GM04503 (cell line): ENCODE measurements at regions not wholly inside any gene's neighbourhood (a gene's known extent, or its start where the extent isn't known, plus 50 kb on each side); places are given as distances from the start of the nearest gene placed in this dataset.
"Not testable (repeated sequence)": the region's sequence is repeated elsewhere in the genome, so short reads cannot be mapped to it uniquely, and the experiment has no call there.

Experiments
- DNase-seq: peaks from one replicate; pipeline ENCODE4 v3.0.0-alpha.2; 2012; ENCODE audit warnings: low read depth

GRCh38 chr6:57985734-57986133 lies 668.3 kb downstream of the PRIM2 start:
- DNase-seq = not testable (repeated sequence)

GRCh38 chr6:57986584-57986983 lies 669.2 kb downstream of the PRIM2 start:
- not testable (repeated sequence) for DNase-seq

DNA sequence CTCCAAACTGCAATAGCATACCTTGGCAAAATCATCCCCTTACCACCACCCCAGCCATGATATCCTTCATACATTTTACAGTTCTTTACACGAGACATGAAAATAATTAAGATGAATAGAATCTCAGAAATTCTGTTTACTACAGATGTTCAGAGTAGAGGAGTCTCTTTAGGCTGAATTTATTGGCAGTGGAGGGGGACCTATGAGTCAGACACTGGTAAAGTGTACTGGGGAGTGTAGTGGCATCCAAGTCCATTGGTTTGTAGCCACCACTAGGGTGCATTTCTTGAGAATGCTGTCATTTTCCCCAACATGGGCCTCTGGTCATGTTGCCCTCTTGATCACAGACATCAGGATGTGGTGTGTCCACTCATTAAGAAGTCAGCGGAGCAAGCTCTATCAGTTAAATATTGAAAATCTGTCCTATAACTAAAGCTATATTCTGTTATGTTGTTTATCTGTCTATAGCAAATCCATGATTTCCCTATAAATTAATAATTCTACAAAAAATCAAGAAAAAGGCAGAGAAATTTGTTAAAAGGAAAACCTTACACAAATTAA lies 672.2 kb downstream of the PRIM2 start:
- not testable (repeated sequence) for DNase-seq

DNA sequence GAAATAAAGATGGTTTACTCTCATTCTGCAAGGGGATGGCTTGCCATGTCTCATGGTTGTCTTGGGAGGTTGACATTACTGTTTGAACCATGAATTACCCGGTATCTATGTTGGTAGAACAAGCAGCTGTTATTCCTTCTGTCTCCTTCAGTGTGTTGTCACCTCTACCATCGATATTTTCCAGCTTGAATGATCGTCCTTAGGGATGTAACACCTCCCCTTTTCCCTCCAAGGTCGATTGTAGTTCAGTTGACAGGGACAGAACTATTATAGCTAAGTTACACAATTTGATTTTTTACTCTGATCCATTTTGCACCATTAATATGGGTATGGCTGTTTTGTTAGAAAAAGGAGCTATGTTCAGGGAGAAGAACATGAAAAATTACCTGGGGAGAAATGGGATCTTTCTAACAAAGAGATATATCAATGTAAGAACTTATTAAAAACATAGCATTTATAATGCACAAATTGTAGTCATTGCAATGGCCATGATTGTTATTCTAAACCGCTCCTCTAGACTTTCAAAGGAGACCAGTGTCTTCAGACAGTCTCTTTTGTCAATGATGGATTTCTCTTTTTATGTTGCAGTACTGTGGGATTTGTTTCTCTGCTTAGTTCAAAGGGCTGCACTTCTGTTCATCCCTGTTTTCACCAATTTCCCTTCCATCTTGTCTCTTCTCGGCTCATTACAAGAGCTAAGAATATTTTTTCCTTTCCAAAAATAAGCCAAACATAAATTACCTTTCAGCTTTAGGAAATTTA lies 681.6 kb downstream of the PRIM2 start:
- DNase-seq = not testable (repeated sequence)

DNA sequence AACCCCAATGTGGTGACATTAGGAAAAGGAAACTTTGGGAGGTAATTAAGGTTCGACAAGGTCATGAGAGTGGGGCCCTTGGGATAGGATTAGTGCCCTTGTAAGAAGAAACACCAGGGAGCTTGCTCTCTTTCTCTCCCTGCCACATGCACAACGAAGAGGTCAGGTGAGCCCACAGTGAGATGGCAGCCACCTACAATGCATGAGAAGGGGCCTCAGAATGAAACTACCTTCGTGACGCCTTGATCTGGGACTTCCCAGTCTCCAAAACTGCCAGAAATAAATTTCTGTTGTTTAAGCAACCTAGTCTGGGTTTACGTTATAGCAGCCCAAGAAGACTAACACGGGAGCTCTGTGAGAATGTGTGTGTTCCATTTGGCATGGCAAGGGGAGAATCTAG lies 682.8 kb downstream of the PRIM2 start:
- not testable (repeated sequence) for DNase-seq

- not testable (repeated sequence) for DNase-seq
These were observed 686.2 kb downstream of the PRIM2 start for GRCh38 chr6:58003417-58004167.

DNA sequence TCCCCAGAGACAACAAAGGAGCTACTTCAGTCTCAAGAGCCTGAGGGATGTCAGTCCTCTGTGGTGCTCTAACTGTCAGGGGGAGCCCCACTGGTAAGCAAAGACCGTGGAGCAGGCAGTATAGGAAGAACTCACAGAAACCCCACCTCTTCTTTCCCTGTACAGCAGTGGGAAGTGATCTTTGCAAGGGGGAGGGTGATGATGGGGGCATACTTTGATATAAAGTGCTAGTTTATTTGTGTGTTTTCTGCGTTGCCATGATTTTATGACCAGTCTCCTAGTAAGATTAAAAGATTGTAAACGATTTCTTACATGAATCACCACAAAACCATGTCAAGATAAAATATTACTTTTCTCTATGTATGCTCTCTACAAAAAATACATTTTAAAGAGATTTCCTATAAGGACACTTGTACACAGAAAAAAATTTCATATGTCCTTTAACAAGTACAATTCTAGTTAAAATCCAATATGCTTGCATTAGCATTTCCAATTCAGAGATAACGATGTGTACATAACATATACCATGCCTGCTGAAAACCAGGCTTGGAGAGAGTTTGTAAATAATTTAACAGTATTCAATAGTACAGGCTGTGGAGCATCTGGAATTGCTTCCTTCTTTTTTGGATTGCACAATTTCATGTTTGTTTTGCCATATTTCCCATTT lies 690.0 kb downstream of the PRIM2 start:
- DNase-seq = not testable (repeated sequence)

- not testable (repeated sequence) for DNase-seq
These were observed 690.5 kb downstream of the PRIM2 start for GRCh38 chr6:58008001-58008335.

GRCh38 chr6:58011954-58012600 lies 694.6 kb downstream of the PRIM2 start:
- DNase-seq = not testable (repeated sequence)

GRCh38 chr6:58016614-58017013 lies 699.2 kb downstream of the PRIM2 start:
- DNase-seq = not testable (repeated sequence)

DNA sequence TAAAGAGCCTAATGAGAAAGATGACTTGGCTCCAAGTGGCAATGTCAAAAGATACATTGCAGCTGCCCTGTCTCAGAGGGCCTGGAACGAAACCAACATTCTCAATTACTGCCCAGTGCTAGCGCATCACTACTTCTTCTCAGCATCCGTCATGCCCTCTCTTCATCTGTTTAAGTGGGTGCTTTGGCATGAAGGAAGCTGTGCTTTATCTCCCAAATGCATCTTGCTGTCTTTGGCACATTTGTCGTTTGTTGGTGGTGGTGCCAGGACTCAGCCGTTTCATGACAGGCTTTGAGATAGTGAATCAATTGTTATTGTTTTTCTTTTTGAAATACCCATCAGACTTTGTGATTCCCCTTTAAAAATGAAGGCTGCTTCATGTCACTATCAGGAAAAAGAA lies 710.8 kb downstream of the PRIM2 start:
- DNase-seq = not testable (repeated sequence)

DNA sequence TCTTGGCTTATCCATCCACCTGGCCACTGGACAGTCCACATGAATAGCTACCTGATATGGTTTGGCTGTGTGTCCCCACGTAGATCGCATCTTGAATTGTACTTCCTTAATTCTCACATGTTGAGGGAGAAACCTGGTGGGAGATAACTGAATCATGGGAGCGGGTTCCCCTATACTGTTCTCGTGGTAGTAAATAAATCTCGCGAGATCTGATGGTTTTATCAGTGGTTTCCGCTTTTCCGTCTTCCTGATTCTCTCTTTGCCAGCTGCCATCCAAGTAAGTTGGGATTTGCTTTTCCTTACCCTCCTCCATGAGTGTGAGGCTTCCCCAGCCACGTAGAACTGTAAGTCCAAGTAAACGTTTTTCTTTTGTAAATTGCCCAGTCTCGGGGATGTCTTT lies 720.8 kb downstream of the PRIM2 start:
- DNase-seq = not testable (repeated sequence)

- not testable (repeated sequence) for DNase-seq
These were observed 729.2 kb downstream of the PRIM2 start for GRCh38 chr6:58046584-58046983.

DNA sequence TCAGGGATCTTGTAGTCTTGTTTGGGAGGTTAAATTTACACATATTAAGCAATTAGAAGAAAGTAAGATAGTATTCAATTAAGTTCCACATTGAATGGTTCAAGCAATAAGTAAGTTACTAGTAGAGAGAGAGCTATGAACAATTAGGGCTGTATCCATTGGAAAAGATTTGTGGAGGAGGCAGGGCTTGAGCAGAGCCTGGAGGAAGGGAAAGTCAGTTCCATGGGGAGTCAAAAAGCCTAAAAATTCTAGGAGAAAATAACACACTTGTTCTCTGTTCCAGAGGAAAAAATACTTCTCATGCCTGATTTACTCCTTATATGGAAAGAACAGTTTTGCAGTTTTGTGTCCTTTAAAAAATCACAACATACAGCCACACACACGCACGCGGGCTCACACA lies 730.0 kb downstream of the PRIM2 start:
- DNase-seq = not testable (repeated sequence)

DNA sequence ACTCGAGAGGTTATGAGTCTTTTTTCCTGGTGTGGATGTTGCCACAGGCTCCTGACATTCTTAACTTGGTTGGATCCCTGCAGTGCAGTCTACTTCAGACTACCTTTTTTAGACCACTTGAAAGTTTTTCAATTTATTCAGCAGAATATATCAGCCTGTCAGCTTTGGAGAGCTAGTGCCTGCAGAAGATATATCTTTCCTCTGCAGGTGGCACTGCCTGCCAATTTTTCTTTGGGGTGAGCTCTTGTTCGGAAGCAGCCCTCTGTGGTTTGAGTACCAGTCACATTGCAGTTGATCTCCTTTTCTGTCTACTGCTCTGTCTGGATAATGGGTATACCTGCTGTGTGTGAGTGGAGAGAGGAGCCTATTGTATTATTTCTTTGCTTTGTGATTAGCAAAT lies 730.4 kb downstream of the PRIM2 start:
- not testable (repeated sequence) for DNase-seq

- DNase-seq = not testable (repeated sequence)
These were observed 738.2 kb downstream of the PRIM2 start for GRCh38 chr6:58055465-58056176.

GRCh38 chr6:58059701-58060100 lies 742.3 kb downstream of the PRIM2 start:
- DNase-seq = peak; percentile 43

GRCh38 chr6:58063542-58063941 lies 746.1 kb downstream of the PRIM2 start:
- DNase-seq = not testable (repeated sequence)

- DNase-seq = not testable (repeated sequence)
These were observed 750.6 kb downstream of the PRIM2 start for GRCh38 chr6:58067867-58068548.

DNA sequence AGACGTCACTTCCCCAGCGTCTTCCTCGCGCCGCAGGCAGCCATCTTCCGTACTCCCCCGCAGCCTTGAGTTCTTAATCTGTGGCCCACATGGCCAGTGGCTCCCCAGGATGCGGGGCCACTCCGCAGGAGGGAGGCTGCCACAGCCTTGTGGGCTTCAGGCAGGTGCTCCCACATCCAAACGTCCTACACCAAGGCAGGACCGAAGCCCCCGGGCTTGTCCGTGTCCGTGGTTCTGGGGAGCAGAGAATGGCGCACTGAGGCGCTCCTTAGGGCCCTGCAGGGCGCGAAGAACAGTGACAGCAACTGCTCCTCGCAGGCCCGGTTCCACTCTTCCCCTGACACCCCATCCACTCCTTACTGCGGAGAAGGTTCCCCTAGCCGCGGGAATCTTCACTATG lies 755.8 kb downstream of the PRIM2 start:
- DNase-seq = no peak

GRCh38 chr6:58090067-58090466 lies 772.6 kb downstream of the PRIM2 start:
- not testable (repeated sequence) for DNase-seq
